H54 (cell line): ENCODE measurements at regions not wholly inside any gene's neighbourhood (a gene's known extent, or its start where the extent isn't known, plus 50 kb on each side); places are given as distances from the start of the nearest gene placed in this dataset.
"Not testable (repeated sequence)": the region's sequence is repeated elsewhere in the genome, so short reads cannot be mapped to it uniquely, and the experiment has no call there.

Experiments used
- DNase-seq: peaks from one replicate; pipeline ENCODE4 v3.0.0; 2011; ENCODE audit warnings: low spot score, mixed read lengths; ENCODE audit not compliant: insufficient read length
- FAIRE-seq: peaks from 3 replicates; lab custom pipeline; 2011; peaks lifted over from hg19 to GRCh38; lab: Jason Lieb, UNC
- POLR2A ChIP-seq: IDR thresholded peaks from 2 replicates; pipeline ENCODE4 v1.6.1; 2011; ENCODE audit warnings: low read depth, mild to moderate bottlenecking, low read length

DNA sequence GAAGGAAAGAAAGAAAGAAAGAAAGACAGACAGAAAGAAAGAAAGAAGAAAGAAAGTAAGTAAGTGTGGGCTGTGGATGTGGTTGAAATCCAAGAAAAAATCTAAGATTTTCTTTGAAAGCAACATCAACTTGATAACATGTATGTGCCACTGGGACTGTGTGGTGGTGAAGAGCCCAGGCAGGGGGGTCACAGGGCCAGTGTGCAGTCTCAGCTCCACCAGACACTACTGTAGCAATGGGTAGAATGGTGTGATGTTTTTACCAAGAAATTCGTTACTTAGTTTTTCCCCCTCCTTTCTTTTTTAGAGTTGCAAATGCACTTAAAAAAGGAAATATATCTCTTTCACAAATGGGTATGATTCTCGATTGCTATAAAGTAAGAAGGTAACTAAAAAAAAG lies 71.9 kb upstream of the CNEP1R1 start:
- no peak for TF ChIP-seq POLR2A
- FAIRE-seq (no peak), DNase-seq (no peak)

DNA sequence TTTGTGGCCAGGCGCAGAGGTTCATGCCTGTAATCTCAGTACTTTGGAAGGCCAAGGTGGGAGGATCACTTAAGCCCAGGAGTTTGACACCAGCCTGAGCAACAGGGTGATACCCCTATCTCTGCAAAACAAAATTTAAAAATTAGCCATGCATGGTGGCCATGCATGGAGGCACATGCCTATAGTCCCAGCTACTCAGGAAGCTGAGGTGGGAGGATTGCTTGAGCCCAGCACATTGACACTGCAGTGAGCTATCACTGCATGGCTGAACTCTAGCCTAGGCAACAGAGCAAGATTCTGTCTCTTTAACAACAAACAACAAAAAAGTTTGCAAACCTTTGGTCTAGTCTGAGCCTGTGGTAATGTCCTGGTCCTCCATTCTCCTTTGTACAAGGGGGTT lies 69.2 kb upstream of the CNEP1R1 start:
- DNase-seq: no peak
- TF ChIP-seq POLR2A: no peak
- FAIRE-seq: no peak

DNA sequence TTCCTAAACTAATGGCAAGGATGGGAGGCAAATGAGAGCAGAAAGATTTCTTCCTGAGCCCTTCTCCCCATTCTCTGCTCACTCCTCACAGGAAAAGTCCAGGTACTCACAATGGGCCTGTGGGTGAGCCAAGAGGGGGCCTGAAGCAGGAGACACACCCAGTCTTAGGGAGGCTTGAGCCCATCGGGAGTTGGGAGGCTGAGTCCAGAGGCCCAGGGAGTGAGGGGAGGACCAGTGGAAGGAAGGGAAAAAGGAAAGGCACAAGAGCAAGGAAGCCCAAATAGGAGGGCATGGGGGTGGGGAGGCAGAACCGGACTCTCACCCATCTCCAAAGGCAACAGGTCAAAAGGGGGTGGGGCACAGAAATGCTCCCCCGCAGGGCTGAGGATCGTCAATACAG lies 68.1 kb upstream of the CNEP1R1 start:
- DNase-seq: no peak
- no peak for TF ChIP-seq POLR2A
- FAIRE-seq: no peak

DNA sequence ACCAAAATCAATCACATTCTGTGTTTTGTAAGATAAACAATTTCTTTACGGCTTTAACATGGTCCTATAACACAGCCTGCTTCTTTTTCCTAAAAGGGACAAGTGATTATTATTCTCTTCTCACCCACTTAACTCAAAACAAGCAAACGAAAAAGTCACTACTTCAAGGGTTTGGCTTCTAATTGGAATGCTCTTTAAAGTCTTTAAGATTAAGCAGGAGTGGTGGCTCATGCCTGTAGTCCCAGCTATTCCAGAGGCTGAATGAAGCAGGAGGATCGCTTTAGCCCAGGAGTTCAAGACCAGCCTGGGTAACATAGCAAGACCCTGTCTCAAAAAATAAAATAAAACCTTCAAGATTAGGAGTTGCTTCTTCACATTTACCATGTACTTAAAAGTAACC lies 66.6 kb upstream of the CNEP1R1 start:
- FAIRE-seq (no peak), DNase-seq (no peak)
- no peak for TF ChIP-seq POLR2A

DNA sequence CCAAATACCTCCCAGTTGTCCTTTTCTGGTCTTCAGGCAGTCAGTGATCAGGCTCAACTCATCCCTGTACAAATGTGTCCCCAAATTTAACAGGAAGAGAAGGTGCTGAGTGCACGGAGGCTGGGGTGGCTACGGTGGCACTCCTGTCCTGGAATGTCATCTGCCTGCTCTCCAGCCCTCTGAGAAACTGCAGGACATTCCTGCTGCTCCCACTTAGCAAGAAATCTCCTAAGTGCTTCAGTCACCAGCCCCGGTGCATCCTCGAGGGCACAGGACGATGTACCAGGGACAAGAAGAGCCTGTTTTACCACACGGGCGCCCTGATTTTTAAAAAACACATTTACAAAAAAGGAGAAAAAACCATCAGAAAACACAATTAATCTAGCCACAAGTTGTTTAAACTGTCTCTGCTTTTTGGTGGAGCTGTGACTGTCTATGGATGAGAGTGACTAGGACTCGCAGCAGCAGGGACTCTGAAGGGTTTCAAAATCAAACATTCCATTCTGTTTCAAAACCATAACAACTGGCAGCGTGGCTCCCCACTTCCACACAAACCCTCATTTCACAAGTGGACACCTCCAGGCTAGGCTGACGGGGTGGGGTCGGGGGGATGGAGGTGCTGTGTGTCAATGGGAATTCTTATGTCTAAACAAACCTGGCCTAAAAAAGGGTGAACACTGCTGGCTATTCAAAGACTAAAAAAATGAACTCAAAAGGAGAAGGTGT lies 65.3 kb upstream of the CNEP1R1 start:
- TF ChIP-seq POLR2A: no peak
- DNase-seq (no peak), FAIRE-seq (no peak)

DNA sequence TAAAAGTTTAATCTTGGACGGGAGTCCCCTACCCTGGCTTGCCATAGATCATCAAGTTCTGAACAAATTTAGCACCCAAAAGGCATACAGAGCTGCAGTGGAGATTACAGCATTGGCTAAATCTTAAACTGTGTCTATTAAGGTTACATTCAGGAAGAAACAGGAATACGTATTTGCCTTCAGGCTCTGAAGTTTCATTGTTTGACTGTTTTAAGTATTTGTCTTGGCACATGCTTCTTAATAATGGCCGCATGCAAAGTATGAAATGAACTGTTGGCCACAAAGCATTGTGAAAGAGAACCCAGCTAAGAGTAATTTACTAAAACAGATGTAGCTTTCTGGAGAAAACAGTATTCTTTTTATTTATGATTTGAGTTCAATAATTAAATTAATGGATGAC lies 63.9 kb upstream of the CNEP1R1 start:
- TF ChIP-seq POLR2A: no peak
- FAIRE-seq: no peak
- no peak for DNase-seq

DNA sequence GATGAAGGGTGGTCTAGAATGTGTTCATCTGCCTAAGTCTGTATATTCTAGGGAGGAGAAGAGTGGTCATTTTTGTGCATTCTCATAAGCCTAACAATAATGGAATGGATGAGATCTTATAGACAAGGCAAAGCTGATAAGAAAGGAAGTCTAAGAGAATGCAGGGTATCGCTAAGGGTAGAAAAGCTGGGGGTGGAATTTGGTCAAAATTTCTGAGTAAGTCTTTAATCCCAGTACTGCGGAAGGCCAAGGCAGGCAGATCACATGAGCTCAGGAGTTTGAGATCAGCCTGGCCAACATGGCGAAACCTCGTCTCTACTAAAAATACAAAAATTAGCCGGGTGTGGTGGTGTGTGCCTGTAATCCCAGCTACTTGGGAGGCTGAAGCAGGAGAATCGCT lies 62.5 kb upstream of the CNEP1R1 start:
- FAIRE-seq, DNase-seq: not testable (repeated sequence)

DNA sequence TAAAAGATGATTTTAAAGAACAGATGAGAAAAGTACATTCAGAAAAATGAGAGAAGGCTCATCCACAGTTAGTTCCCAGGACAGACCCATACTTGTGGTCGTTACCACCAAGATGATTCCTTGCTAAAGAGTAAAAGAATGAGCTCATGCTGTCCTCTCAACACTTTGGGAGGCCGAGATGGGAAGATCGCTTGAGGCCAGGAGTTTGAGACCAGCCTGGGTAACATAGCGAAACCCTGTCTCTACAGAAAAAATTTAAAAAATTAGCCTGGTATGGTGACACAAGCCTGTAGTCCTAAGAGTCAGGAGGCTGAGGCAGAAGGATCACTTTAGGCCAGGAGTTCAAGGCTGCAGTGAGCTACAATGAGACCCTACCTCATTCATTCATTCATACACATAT lies 60.7 kb upstream of the CNEP1R1 start:
- FAIRE-seq: no peak
- no peak for DNase-seq
- TF ChIP-seq POLR2A: no peak

DNA sequence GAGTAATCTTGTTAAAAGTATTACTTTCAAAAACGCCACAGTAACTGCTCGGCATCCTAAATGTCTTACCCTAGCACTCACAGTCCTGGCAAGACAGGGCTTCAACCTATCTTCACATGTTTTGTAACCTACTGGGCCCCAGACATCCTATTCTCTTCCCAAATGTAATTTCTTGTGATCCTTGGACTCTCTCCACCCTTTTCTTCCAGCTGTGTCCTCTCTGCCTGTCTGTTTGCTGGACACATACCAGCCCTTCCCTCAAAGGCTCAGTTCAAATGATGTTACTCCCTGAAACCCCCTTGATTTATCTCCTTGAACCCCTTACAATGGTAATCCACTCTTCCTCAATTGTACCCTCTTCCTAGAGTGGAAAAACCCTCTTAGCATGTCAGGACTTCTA lies 60.1 kb upstream of the CNEP1R1 start:
- TF ChIP-seq POLR2A: no peak
- no peak for DNase-seq
- no peak for FAIRE-seq

DNA sequence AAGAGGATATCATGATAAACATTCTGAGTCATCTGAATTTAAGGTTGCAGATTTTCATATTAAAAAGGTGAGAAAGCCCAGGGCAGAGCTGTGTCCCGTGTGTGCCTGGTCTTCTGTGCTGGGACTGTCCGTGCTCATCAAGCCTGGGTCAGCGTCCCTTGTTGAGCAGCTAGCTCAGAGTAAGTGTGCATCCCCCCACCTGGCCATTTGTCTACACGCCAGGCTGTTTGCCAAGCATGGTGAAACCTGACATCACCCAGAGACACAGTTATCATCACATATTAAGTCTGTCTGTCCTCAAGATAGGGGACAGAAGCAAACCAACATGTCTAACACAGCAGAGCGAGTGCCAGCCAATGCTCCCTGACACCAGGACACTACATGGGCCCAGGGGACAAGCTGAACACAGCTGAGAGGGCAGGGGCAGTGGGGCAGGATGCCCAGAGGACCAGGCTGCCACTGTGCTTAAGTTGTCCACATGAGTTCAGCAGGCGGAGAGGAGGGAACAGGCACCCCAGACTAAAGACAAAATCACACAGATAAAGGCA lies 57.9 kb upstream of the CNEP1R1 start:
- no peak for TF ChIP-seq POLR2A
- no peak for DNase-seq
- FAIRE-seq: no peak

DNA sequence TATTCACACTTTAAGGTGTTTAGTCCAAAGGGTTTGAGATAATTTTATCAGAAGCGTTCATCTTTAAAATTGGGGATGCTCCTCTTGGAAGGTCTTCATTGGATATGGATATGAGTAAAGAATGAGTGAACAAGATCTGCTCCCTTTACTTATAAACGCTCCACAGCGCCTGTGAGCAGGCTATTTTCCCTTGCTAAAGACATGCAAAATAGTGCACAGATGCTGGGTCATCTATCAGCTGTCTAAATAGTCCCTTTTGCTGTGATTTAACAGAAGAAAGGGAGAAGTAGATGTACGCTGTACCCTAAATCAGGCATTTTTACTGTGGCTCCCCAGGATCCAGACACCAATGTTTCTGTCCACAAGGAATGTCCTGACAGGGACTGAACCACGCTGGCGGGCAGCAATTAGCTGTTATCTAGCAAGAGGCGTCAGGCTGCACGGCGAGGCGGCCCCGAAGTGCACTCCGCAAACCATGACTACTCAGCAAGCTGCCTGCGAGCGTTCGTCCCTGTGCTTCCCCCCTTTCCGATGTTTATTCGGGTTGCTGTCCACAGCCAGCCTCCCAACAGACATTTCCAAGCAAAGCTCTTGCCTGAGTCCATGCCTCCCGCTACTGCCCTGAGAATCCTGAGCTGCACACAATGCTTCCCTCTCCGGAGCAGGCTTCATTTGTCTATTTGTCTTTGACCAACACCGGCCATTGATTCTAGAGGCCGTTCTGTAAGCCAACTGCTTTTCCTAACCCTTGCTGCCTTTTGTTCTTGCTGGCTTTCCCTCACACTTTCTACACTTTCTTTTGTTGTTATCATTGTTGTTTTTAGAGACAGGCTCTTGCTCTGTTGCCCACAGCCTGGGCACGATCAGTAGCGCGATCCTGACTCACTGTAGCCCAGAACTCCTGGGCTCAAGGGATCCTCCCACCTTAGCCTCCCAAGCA lies 55.7 kb upstream of the CNEP1R1 start:
- no peak for TF ChIP-seq POLR2A
- FAIRE-seq: no peak
- no peak for DNase-seq

DNA sequence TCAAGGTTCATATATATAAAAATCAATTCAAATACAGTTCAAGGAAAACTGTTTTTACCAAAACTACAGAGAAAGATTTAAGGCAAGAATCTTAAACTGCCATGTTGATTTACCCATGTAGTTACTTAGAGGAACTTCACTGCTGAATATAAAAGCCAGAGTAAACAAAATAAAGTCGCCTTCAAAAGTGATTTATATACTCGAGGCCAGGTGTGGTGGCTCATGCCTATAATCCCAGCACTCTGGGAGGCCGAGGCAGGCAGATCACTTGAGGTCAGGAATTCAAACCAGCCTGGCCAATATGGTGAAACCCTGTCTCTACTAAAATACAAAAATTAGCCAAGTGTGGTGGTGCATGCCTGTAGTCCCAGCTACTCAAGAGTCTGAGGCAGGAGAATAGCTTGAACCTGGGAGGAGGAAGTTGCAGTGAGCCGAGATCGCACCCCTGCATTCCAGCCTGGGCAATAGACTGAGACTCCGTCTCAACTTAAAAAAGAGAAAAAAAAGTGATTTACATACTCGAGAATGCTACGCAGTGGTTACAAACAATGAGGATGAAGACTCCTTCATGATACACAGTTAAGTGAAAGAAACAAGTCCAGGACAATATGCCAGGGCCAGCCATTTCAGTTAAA lies 54.1 kb upstream of the CNEP1R1 start:
- no peak for FAIRE-seq
- no peak for TF ChIP-seq POLR2A

DNA sequence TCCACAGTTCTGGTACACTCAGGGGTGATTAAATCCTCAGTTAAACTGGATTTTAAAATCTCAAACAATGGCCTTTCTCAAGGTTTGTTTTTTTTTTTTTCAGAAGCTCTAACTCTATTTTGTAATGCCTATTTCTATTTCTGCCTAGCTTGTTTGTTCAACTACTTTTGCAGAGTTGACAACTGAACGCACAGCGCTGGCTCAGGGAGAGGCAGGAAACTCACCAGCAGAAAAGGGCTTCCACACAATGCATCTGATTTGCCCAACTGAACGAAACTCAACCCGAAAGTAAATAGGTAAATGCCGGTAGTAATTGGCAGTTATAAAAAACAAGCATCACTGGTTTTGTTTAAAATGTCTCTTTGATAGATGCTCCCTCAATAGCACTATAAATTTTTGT lies 52.7 kb upstream of the CNEP1R1 start:
- no peak for DNase-seq
- no peak for FAIRE-seq
- TF ChIP-seq POLR2A: no peak

More for the DNA sequence above, 54.1 kb upstream of the CNEP1R1 start:
- DNase-seq: no peak

DNA sequence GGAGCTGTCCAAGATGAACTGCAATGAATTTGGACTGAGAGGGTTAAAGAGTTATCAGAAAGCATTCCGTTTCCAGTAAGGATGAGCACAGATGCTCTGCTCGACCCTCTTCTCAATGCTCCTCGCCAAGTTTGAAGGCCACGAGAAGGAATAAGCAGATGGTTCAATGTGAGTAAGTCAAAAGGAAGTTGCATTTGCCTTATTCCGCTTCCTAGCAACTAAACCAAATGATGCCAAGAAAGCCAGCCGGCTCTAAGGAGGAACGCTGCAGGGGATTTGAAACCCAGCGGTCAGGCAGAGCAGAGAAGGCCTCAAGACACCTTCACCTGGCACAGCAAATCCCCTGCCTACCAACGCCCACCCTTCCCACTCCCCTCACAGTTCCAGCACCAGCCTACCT lies 52.1 kb upstream of the CNEP1R1 start:
- TF ChIP-seq POLR2A: no peak
- FAIRE-seq: no peak
- no peak for DNase-seq
